GM21526 (cell line): ENCODE measurements at regions not wholly inside any gene's neighbourhood (a gene's known extent, or its start where the extent isn't known, plus 50 kb on each side); places are given as distances from the start of the nearest gene placed in this dataset.
"Not testable (repeated sequence)": the region's sequence is repeated elsewhere in the genome, so short reads cannot be mapped to it uniquely, and the experiment has no call there.

Experiments used
- ATAC-seq: cut with Tn5 transposase; IDR thresholded peaks from one replicate; pipeline ENCODE4 v1.9.1; 2021; ENCODE audit warnings: moderate library complexity; ENCODE audit not compliant: unreplicated experiment, low FRiP score

DNA sequence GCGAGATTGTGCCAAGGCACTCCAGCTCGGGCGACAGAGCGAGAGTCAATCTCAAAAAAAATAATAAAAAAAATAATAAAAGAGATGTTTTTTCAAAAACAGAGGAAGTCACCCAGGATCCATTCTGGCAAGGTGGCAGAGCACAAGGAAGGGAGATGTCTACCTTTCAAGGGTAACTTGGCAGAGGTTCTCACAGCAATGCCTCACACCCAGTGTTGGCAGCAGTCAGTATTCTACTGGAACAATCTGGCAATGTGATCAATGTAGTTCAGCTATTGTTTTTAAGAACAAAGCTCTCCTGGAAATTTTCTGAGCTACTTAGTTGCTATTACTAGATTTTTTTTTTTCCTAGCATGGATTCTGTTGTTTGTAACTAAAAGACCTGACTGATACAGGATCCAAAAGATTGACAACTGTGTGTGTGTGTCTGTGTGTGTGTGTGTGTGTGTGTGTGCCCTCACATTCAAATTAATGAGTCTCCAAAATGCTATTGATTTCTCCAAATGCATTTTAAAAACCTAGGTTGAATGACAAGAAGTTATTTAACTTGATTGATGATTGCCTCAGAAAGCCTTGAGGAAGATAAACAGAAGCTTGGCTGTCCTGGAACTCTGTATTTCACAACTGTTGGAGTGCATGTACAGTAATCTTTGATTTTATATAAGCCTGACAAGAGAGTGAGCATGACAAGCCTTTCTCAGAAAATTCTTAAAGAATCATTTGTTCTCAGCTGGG, 114.1 kb upstream of the RREB1 start:
- ATAC-seq: no peak

DNA sequence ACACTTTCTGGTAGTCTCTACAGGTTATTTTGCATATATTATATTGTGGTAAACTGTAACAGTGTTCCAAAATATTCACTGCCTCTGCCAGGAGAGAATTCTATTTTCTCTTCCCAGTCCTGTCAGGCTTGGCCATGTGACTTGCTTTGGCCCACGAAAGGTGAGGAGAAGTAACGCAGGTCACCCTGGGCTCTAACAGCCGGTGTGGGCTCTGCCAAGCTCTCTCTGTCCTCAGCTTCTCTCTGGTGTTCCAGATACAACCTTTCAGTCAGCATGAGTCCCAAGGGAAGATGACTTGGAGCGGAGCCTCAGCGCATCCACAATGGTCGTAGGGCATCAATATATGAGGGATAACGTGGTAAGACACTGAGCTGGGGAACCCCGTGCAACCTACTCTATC, 113.0 kb upstream of the RREB1 start:
- ATAC-seq: no peak

DNA sequence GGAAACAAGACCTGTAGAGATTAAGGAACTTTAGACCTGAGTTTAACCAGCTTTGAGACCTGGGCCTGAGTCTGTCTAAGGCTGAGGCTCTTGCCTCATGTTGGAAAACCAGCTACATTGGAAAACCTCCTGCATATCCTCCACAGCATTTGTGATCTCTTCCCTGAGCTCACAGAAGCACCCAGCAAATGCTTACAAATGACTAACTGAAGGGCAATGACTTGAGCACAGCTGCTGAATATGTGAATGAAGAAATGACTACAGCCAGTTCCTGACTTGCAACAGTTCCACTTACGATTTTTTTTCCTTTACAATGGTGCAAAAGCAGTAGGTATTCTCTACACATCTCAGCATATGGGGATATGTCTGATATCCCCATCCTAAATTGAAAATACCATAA, 112.4 kb upstream of the RREB1 start:
- no peak for ATAC-seq

GRCh38 chr6:6996124-6996523, 111.6 kb upstream of the RREB1 start:
- ATAC-seq: no peak

GRCh38 chr6:6997263-6998193, 110.2 kb upstream of the RREB1 start:
- ATAC-seq: no peak

GRCh38 chr6:6998194-6998569, 109.6 kb upstream of the RREB1 start:
- no peak for ATAC-seq

DNA sequence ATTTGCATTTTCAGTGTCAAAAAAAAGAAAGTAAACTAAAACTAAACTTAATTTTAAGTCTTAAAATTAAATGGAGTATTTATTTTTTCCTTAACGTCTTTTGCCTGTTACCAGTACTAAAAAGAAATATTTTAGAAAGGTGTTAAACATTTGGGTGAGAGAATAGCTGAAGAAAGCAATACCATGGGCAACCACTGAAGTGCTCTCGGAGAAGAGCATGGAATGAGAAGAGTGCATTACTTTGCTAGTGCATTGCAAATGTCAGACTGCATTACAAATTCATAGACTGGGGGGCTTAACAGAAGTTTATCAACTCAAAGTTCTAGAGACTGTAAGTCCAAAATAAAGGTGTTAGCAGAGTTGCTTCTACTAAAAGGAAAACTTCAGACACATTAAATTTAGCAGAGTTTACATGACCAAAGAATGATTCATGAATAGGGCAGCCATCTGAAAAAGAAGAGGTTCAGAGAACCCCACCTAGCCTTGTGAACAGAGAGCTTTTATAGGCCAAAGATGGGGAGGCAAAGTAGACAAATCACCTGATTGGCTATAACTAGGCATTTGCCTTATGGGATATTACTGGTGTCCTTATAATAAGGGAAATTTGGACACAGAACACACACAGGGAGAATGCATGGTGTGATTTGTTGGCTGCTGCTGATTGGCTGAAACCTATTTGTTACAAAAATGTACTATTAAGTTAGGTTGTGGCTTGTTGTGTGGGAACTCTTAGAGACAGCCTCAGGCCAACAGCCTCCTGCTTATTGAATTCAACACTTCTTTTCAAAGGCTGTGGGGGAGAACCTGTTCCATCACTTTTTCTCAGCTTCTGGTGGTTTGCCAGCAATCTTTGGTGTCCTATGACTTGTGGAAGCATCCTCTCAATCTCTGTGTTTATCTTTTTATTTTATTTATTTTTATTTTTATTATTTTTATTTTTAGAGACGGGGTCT, 106.7 kb upstream of the RREB1 start:
- no peak for ATAC-seq

DNA sequence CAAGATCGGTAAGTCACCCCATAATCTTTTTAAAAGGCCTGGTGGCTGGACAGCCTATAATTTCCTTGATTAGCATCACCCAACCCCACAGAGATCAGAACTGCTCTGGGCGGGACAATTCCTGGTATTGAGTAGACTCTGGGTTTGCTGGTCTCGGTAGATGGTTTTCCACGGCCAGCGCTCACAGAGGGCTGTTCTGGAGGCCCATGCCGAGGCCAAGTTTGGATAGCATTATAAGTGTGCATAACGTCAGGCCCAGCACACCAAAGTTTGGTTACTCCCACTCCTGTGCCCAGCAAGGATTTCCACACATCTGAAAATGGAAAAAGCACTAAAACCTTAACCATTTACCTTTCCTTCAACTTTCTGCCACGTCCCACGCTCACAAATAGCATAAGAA, 104.7 kb upstream of the RREB1 start:
- no peak for ATAC-seq

- ATAC-seq: no peak
These were observed 103.0 kb upstream of the RREB1 start for GRCh38 chr6:7004581-7005297.

DNA sequence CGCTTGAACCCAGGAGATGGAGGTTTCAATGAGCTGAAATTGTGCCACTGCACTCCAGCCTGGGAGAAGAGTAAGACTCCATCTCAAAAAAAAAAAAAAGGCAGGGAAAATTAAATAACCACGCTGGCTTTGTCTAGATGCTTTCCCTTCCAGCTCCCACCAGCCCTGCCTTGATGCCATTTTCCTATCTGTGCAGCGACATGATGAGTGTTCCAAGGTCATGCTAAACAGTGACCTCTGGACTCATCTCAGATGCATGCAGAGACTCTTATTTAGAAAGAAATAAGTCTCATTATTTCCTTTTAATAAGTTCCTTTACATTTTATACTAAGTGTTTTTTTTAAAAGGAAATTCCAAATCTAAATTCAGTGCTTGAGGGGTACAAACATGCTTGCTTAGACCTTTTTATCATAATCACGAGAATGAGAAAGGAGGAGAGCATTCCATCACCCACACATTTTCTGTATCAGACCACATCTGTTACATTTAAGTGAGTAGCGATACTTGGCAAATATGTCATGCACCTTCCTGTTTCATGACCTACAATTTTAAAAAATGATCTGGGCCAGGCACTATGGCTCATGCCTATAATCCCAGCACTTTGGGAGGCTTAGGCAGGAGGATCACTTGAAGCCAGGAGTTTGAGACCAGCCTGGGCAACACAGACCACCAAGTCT, 101.1 kb upstream of the RREB1 start:
- ATAC-seq: no peak

DNA sequence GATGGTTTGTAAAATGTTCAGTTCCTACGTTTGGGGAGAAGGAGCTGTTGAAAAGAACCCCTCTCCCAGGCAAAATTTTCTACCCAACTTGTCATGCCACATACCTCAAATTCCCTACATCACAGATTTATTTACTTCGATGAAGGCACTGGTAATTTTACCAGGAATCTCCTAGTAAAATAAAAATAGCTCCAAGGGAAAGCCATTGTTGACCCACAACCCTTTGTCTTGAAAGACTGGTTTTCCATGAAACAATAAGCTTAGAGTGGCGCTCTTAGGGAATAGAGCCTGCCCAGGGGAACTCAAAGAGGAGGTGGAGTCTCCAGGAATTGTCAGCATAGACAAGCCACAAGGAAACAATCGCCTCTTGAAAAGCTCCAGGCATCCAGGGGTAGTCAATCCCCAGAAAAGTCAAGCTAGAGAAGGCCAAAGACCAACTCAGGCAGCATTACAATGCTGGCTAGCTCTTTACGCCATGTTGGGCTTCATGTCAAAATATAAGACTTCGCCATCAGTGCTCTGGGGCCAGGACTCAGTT, 99.2 kb upstream of the RREB1 start:
- no peak for ATAC-seq

GRCh38 chr6:7016226-7016625, 91.5 kb upstream of the RREB1 start:
- ATAC-seq: no peak

GRCh38 chr6:7021301-7021700, 86.5 kb upstream of the RREB1 start:
- no peak for ATAC-seq

DNA sequence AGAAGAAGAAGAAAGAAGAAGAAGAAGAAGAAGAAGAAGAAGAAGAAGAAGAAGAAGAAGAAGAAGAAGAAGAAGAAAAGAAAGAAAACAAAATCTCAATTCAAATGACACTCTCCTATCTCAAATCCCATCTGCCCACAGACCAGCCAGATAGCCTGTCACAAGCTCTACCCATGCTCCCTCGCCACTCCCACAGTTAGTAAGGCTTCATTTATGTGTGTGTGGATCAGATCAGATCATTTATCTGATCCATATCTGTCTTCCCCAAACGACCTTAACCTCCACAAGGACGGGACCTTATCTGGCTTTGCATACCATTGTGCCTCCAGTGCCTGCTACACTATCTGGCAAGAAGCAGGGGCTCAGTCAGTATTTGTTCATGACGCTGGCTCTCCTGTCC, 81.9 kb upstream of the RREB1 start:
- no peak for ATAC-seq

DNA sequence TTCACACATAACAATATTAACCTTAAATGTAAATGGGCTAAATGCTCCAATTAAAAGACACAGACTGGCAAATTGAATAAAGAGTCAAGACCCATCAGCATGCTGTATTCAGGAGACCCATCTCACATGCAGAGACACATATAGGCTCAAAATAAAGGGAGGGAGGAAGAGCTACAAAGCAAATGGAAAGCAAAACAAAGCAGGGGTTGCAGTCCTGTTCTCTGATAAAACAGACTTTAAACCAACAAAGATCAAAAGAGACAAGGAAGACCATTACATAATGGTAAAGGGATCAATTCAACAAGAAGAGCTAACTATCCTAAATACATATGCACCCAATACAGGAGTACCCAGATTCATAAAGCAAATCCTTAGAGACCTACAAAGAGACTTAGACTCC, 78.8 kb upstream of the RREB1 start:
- ATAC-seq: not testable (repeated sequence)

DNA sequence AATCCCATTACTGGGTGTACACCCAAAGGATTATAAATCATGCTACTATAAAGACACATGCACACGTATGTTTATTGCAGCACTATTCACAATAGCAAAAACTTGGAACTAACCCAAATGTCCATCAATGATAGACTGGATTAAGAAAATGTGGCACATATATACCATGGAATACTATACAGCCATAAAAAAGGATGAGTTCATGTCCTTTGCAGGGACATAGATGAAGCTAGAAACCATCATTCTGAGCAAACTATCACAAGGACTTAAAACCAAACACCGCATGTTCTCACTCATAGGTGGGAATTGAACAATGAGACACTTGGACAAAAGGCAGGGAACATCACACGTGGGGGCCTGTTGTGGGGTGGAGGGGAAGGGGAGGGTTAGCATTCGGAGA, 76.8 kb upstream of the RREB1 start:
- ATAC-seq: not testable (repeated sequence)

DNA sequence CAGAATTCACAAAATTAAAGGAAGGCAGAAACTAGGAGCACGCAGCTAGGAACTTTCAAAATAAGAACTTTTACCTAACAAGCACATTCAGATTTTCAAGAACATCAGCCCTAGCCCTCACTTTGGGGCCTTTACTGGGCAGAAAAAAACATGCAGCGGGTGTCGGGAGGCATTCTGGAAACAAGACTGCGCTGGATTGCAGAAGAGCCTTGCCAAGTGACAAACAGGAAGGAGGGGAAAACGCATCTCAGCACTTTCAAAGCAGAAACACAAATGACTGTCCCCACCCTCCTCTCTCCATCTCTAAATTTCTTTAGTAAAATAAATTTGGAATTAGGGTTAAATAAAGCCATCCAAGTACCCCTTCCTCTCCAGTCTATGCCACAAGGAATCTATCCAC, 74.6 kb upstream of the RREB1 start:
- no peak for ATAC-seq

DNA sequence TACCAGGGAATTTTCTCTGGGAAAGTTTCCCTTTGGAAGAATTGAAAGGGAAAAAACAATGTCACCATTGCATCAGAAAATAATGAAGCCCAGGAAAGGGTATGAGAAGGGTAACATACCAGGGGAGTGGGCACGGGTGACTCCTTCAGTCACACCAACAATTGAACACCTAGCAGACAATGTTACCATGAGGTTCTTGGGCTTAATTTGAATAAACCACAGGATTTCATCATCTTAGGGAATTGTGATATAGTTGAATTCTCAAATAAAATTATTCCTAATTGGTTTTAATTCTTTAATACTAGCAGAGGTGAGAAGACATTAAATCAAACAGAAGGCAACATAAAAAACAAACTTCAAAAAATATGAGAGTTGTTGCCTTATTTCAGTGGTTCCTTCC, 73.7 kb upstream of the RREB1 start:
- no peak for ATAC-seq

- no peak for ATAC-seq
These were observed 71.9 kb upstream of the RREB1 start for GRCh38 chr6:7035837-7036249.
